ENCODE measurements at regions not wholly inside any gene's neighbourhood (a gene's known extent, or its start where the extent isn't known, plus 50 kb on each side); places are given as distances from the start of the nearest gene placed in this dataset.
A peak's percentile ranks its signal among the peaks of the same experiment; 100 is the strongest.

DNA sequence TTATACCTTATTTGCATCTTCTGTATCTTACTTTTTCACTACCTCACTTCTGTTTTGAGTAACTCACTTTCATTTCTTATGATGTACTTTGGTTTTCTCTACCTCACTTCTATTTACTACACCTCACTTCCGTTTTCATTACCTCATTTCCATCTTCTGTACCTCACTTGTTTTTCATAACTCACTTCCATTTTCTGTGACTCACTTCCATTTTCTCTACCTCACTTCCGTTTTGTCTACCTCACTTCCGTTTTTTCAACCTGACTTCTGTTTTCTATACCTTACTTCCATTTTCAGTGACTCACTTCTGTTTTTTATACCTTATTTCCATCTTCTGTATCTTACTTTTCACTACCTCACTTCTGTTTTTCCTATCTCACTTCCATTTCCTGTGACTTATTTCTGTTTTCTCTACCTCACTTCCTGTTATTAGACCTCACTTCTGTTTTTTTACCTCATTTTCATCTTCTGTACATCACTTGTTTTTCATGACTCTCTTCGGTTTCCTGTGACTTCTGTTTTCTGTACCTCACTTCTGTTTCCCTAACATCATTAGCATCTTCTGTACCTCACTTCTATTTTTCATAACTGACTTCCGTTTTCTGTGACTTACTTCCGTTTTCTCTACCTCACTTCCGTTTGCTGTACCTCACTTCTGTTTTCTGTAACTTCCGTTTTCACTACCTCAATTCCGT is 493.1 kb upstream of the AKR1E2 start:
- Mint-ChIP-seq H3K36me3 (ENCODE audit: low read depth) (no peaks in the 10 kb centered on the region), H3K27ac (no peak overlapping the region), H3K27me3 (no peaks in the 10 kb centered on the region), H3K4me1 (no peaks in the 10 kb centered on the region), H3K9me3 (peaks cover 6% of the 10 kb centered on the region), H3K4me3 (no peak overlapping the region)
- TF ChIP-seq, protein P1, sequence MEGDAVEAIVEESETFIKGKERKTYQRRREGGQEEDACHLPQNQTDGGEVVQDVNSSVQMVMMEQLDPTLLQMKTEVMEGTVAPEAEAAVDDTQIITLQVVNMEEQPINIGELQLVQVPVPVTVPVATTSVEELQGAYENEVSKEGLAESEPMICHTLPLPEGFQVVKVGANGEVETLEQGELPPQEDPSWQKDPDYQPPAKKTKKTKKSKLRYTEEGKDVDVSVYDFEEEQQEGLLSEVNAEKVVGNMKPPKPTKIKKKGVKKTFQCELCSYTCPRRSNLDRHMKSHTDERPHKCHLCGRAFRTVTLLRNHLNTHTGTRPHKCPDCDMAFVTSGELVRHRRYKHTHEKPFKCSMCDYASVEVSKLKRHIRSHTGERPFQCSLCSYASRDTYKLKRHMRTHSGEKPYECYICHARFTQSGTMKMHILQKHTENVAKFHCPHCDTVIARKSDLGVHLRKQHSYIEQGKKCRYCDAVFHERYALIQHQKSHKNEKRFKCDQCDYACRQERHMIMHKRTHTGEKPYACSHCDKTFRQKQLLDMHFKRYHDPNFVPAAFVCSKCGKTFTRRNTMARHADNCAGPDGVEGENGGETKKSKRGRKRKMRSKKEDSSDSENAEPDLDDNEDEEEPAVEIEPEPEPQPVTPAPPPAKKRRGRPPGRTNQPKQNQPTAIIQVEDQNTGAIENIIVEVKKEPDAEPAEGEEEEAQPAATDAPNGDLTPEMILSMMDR (IDR thresholded peaks at IDR 0.05): no peak
- DNase-seq (no peak), ATAC-seq (ENCODE audit: low read depth) (peak; percentile 34)
- intact Hi-C loops (cut with micrococcal nuclease): loop anchor here (1.0 to 5.0 kb wide), 8 partner anchors 202 to 846 kb away; no protein-coding TSS in a partner anchor
- ChIA-PET POLR2A (no interaction called here), CTCF (no interaction called here)

DNA sequence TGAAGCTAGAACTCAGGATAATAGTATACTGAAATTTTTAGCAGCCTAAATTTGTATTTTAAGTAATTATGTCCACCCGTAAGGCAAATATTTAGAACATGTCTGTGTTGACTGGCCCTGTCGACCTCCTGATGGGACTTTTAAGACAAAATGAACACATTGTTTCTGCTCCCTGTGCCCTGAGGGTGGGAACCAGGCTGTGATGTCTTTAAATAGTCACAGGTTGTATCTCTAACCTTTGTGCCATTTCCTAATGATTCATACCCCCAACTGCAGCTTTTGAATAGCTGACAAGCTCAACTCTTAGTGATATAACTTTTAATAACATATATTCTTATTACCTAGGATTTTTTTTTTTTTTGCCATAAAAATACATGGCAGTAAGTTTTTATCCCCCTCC is 494.9 kb upstream of the AKR1E2 start:
- H3K27ac Mint-ChIP-seq: no peak overlapping the region
- ChIA-PET POLR2A (no interaction called here), CTCF (no interaction called here)
- H3K36me3 Mint-ChIP-seq (ENCODE audit: low read depth): no peaks in the 10 kb centered on the region
- DNase-seq (no peak), ATAC-seq (ENCODE audit: low read depth) (no peak)
- H3K27me3 Mint-ChIP-seq: no peaks in the 10 kb centered on the region
- no peak overlapping the region for H3K4me3 Mint-ChIP-seq
- H3K4me1 Mint-ChIP-seq: no peaks in the 10 kb centered on the region
- TF ChIP-seq, protein P1 (IDR thresholded peaks at IDR 0.05): no peak
- intact Hi-C loops (cut with micrococcal nuclease): loop anchor here (5.0 kb wide), 1 partner anchor 844 kb away; no protein-coding TSS in a partner anchor
- peaks cover 4% of the 10 kb centered on the region for H3K9me3 Mint-ChIP-seq

GRCh38 chr10:4330636-4331035 is 495.4 kb upstream of the AKR1E2 start:
- no peaks in the 10 kb centered on the region for H3K36me3 Mint-ChIP-seq (ENCODE audit: low read depth)
- POLR2A ChIA-PET: no interaction called here
- H3K4me3 Mint-ChIP-seq: no peak overlapping the region
- H3K27ac Mint-ChIP-seq: no peak overlapping the region
- DNase-seq (no peak), ATAC-seq (ENCODE audit: low read depth) (no peak)
- H3K9me3 Mint-ChIP-seq: peaks cover 4% of the 10 kb centered on the region
- H3K4me1 Mint-ChIP-seq: no peaks in the 10 kb centered on the region
- CTCF ChIA-PET: no interaction called here
- no peaks in the 10 kb centered on the region for H3K27me3 Mint-ChIP-seq
- TF ChIP-seq, protein P1 (IDR thresholded peaks at IDR 0.05): no peak
- intact Hi-C loops (cut with micrococcal nuclease): loop anchor here (5.0 kb wide), 1 partner anchor 843 kb away; no protein-coding TSS in a partner anchor

- Mint-ChIP-seq H3K27ac (no peak overlapping the region), H3K36me3 (ENCODE audit: low read depth) (no peaks in the 10 kb centered on the region), H3K27me3 (peaks cover 5% of the 10 kb centered on the region), H3K9me3 (peaks cover 4% of the 10 kb centered on the region), H3K4me3 (no peak overlapping the region), H3K4me1 (no peaks in the 10 kb centered on the region)
- intact Hi-C loops (cut with micrococcal nuclease): no loop called here
- CTCF ChIA-PET: no interaction called here
- DNase-seq: no peak
- POLR2A ChIA-PET: no interaction called here
- ATAC-seq (ENCODE audit: low read depth): no peak
- TF ChIP-seq, protein P1 (IDR thresholded peaks at IDR 0.05): no peak
Measured at GRCh38 chr10:4329225-4329624, 496.8 kb upstream of the AKR1E2 start.

GRCh38 chr10:4326647-4327046 is 499.4 kb upstream of the AKR1E2 start:
- Mint-ChIP-seq H3K36me3 (ENCODE audit: low read depth) (no peaks in the 10 kb centered on the region), H3K27ac (no peak overlapping the region), H3K27me3 (peaks cover 6% of the 10 kb centered on the region), H3K9me3 (peaks cover 4% of the 10 kb centered on the region), H3K4me3 (no peak overlapping the region), H3K4me1 (no peaks in the 10 kb centered on the region)
- TF ChIP-seq, protein P1 (IDR thresholded peaks at IDR 0.05): no peak
- POLR2A ChIA-PET: interaction anchor here (0.9 kb wide), 1 partner anchor 541 kb away, joined by 3 read pairs; the partner anchor contains the start of gene KLF6
- intact Hi-C loops (cut with micrococcal nuclease): no loop called here
- ATAC-seq (ENCODE audit: low read depth) (no peak), DNase-seq (no peak)
- CTCF ChIA-PET: no interaction called here
